NCI-H446 (cell line): ENCODE measurements at regions not wholly inside any gene's neighbourhood (a gene's known extent, or its start where the extent isn't known, plus 50 kb on each side); places are given as distances from the start of the nearest gene placed in this dataset.

ENCODE experiments used
- DNase-seq, 2 experiments: peaks; one replicate each; lab custom pipeline; 2025; lab: John Stamatoyannopoulos, UW

- no peak for DNase-seq
These were observed 186.8 kb upstream of the GLI2 start for GRCh38 chr2:120548627-120549608.

- no peak for DNase-seq
These were observed 185.8 kb upstream of the GLI2 start for GRCh38 chr2:120549841-120550240.

GRCh38 chr2:120550282-120550681 is 185.4 kb upstream of the GLI2 start:
- DNase-seq: no peak

GRCh38 chr2:120550893-120551446 is 184.7 kb upstream of the GLI2 start:
- DNase-seq: no peak

GRCh38 chr2:120551522-120551921 is 184.1 kb upstream of the GLI2 start:
- no peak for DNase-seq

- DNase-seq: no peak
These were observed 183.6 kb upstream of the GLI2 start for GRCh38 chr2:120552079-120552478.

- peak in 1 of 2 experiments; percentile 47 for DNase-seq
These were observed 182.7 kb upstream of the GLI2 start for GRCh38 chr2:120552800-120553481.

- DNase-seq: no peak
These were observed 181.0 kb upstream of the GLI2 start for GRCh38 chr2:120554625-120555032.

- DNase-seq: no peak
These were observed 180.6 kb upstream of the GLI2 start for GRCh38 chr2:120555092-120555491.

- no peak for DNase-seq
These were observed 178.8 kb upstream of the GLI2 start for GRCh38 chr2:120556911-120557310.

GRCh38 chr2:120558847-120559246 is 176.8 kb upstream of the GLI2 start:
- DNase-seq: no peak

GRCh38 chr2:120559401-120559800 is 176.3 kb upstream of the GLI2 start:
- DNase-seq: no peak

GRCh38 chr2:120560330-120560729 is 175.3 kb upstream of the GLI2 start:
- DNase-seq: no peak

GRCh38 chr2:120561379-120562035 is 174.2 kb upstream of the GLI2 start:
- no peak for DNase-seq

GRCh38 chr2:120562218-120563005 is 173.3 kb upstream of the GLI2 start:
- DNase-seq: no peak

GRCh38 chr2:120563616-120564015 is 172.1 kb upstream of the GLI2 start:
- DNase-seq: no peak

GRCh38 chr2:120564213-120565094 is 171.2 kb upstream of the GLI2 start:
- DNase-seq: no peak

GRCh38 chr2:120565095-120565460 is 170.6 kb upstream of the GLI2 start:
- no peak for DNase-seq

GRCh38 chr2:120565929-120566328 is 169.7 kb upstream of the GLI2 start:
- DNase-seq: no peak

GRCh38 chr2:120566331-120567035 is 169.2 kb upstream of the GLI2 start:
- DNase-seq: no peak
